Type B pancreatic cell (in vitro differentiated cells): ENCODE measurements at regions not wholly inside any gene's neighbourhood (a gene's known extent, or its start where the extent isn't known, plus 50 kb on each side); places are given as distances from the start of the nearest gene placed in this dataset.

Experiments used
- DNase-seq: peaks from one replicate; pipeline ENCODE4 v3.0.0; 2021; ENCODE audit warnings: mixed read lengths; ENCODE audit not compliant: unreplicated experiment; ENCODE audit errors: extremely low spot score
- H3K27ac Mint-ChIP-seq: 2 replicates; pipeline ENCODE4 v1.8.0; 2021; ENCODE audit warnings: mild to moderate bottlenecking, mixed read lengths
- H3K27me3 Mint-ChIP-seq: 2 replicates; pipeline ENCODE4 v1.8.0; 2021; ENCODE audit warnings: mixed read lengths
- H3K36me3 Mint-ChIP-seq: 2 replicates; pipeline ENCODE4 v1.8.0; 2021; ENCODE audit warnings: mixed read lengths
- H3K4me1 Mint-ChIP-seq: one replicate; pipeline ENCODE4 v1.8.0; 2021; ENCODE audit warnings: mixed read lengths; ENCODE audit not compliant: unreplicated experiment
- H3K4me3 Mint-ChIP-seq: 2 replicates; pipeline ENCODE4 v1.8.0; 2021; ENCODE audit warnings: mild to moderate bottlenecking, mixed read lengths
- H3K9me3 Mint-ChIP-seq: 2 replicates; pipeline ENCODE4 v1.8.0; 2021; ENCODE audit warnings: mixed read lengths
- CTCF ChIP-seq: fragments of 200-600 bp; sonication (generic); conservative IDR thresholded peaks from 2 replicates; pipeline ENCODE4 v1.5.0; 2021; ENCODE audit warnings: antibody characterized with exemption, mild to moderate bottlenecking

- Mint-ChIP-seq H3K27me3 (no peaks in the 10 kb centered on the region), H3K4me1 (peaks cover 20% of the 10 kb centered on the region), H3K36me3 (no peaks in the 10 kb centered on the region), H3K27ac (peak overlapping the region; percentile 84), H3K9me3 (no peaks in the 10 kb centered on the region), H3K4me3 (no peak overlapping the region)
- no peak for TF ChIP-seq CTCF
- DNase-seq, result no peak
Measured at GRCh38 chr2:160967523-160967922, 192.7 kb upstream of the TANK start.

- no peaks in the 10 kb centered on the region for H3K9me3 Mint-ChIP-seq
- no peaks in the 10 kb centered on the region for H3K27me3 Mint-ChIP-seq
- peak overlapping the region; percentile 84 for H3K27ac Mint-ChIP-seq
- no peak for DNase-seq
- no peak for TF ChIP-seq CTCF
- H3K36me3 Mint-ChIP-seq, result no peaks in the 10 kb centered on the region
- peaks cover 20% of the 10 kb centered on the region for H3K4me1 Mint-ChIP-seq
- no peak overlapping the region for H3K4me3 Mint-ChIP-seq
Measured at GRCh38 chr2:160968183-160968582, 192.0 kb upstream of the TANK start.

- Mint-ChIP-seq H3K27ac (peak overlapping the region; percentile 96), H3K4me3 (peak overlapping the region; percentile 78)
Measured at GRCh38 chr2:160970052-160970965, 189.9 kb upstream of the TANK start.

GRCh38 chr2:160973991-160974390 lies 186.2 kb upstream of the TANK start:
- Mint-ChIP-seq H3K9me3 (peaks cover 5% of the 10 kb centered on the region), H3K27ac (no peak overlapping the region), H3K36me3 (peaks cover 3% of the 10 kb centered on the region), H3K27me3 (no peaks in the 10 kb centered on the region), H3K4me3 (no peak overlapping the region), H3K4me1 (peaks cover 6% of the 10 kb centered on the region)
- TF ChIP-seq CTCF, result no peak
- no peak for DNase-seq

More at GRCh38 chr2:160970052-160970965, 189.9 kb upstream of the TANK start:
- H3K4me1 Mint-ChIP-seq, result peaks cover 20% of the 10 kb centered on the region
- no peaks in the 10 kb centered on the region for H3K27me3 Mint-ChIP-seq
- no peak for DNase-seq
- H3K36me3 Mint-ChIP-seq, result no peaks in the 10 kb centered on the region
- H3K9me3 Mint-ChIP-seq, result no peaks in the 10 kb centered on the region
- peak; percentile 83 for TF ChIP-seq CTCF

GRCh38 chr2:160974803-160975202 lies 185.4 kb upstream of the TANK start:
- H3K9me3 Mint-ChIP-seq, result peaks cover 5% of the 10 kb centered on the region
- no peak overlapping the region for H3K4me3 Mint-ChIP-seq
- no peak for TF ChIP-seq CTCF

More at GRCh38 chr2:160974803-160975202, 185.4 kb upstream of the TANK start:
- no peak for DNase-seq
- H3K36me3 Mint-ChIP-seq, result peaks cover 3% of the 10 kb centered on the region
- no peak overlapping the region for H3K27ac Mint-ChIP-seq
- H3K27me3 Mint-ChIP-seq, result no peaks in the 10 kb centered on the region
- peaks cover 6% of the 10 kb centered on the region for H3K4me1 Mint-ChIP-seq
